ENCODE measurements at regions not wholly inside any gene's neighbourhood (a gene's known extent, or its start where the extent isn't known, plus 50 kb on each side); places are given as distances from the start of the nearest gene placed in this dataset.

DNA sequence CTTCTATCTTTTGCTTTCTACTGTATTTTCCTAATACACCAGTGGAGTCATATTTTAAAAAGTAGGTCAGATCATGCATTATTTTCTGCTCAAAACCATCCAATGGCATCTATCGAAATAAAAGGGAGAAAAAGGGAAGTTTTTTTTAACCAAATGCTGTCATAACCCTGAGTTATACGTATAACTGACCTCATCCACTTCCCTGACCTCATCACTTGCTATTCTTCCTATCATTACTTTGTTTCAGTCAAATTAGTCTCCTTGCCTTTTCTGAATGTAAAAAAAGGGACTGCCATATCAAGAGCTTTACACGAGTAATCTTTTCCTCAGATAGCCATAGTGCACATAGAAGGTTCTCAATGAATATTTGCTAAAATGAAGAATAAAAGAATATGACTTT lies 1383.6 kb downstream of the ZPLD1 start:
- TF ChIP-seq, protein P1, sequence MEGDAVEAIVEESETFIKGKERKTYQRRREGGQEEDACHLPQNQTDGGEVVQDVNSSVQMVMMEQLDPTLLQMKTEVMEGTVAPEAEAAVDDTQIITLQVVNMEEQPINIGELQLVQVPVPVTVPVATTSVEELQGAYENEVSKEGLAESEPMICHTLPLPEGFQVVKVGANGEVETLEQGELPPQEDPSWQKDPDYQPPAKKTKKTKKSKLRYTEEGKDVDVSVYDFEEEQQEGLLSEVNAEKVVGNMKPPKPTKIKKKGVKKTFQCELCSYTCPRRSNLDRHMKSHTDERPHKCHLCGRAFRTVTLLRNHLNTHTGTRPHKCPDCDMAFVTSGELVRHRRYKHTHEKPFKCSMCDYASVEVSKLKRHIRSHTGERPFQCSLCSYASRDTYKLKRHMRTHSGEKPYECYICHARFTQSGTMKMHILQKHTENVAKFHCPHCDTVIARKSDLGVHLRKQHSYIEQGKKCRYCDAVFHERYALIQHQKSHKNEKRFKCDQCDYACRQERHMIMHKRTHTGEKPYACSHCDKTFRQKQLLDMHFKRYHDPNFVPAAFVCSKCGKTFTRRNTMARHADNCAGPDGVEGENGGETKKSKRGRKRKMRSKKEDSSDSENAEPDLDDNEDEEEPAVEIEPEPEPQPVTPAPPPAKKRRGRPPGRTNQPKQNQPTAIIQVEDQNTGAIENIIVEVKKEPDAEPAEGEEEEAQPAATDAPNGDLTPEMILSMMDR (IDR thresholded peaks at IDR 0.05): no peak
- TF ChIP-seq EP300 (IDR thresholded peaks at IDR 0.05): no peak

Measured in sigmoid colon (tissue), 4 donors.